HEK293 (cell line): ENCODE measurements at regions not wholly inside any gene's neighbourhood (a gene's known extent, or its start where the extent isn't known, plus 50 kb on each side); places are given as distances from the start of the nearest gene placed in this dataset.

Experiments
- TCF7L2 ChIP-seq: IDR thresholded peaks from 2 replicates; pipeline ENCODE4 v1.6.1; 2011; ENCODE audit warnings: low read depth, mild to moderate bottlenecking, inconsistent platforms, low read length, moderate library complexity, borderline replicate concordance
- ZNF266 ChIP-seq: fragments of 450-650 bp; formaldehyde crosslinking; IDR thresholded peaks from 2 replicates; pipeline ENCODE4 v1.5.1; 2016; ENCODE audit warnings: missing biosample characterization, missing genetic modification characterization, low read depth
- ZNF302 ChIP-seq: fragments of 450-650 bp; formaldehyde crosslinking; IDR thresholded peaks from 2 replicates; pipeline ENCODE4 v1.5.1; 2016; ENCODE audit warnings: missing biosample characterization, missing genetic modification characterization, low read depth
- ZNF311 ChIP-seq: fragments of 450-650 bp; formaldehyde crosslinking; IDR thresholded peaks from 2 replicates; pipeline ENCODE4 v1.5.1; 2017; ENCODE audit warnings: missing biosample characterization, missing genetic modification characterization, borderline replicate concordance
- ZNF416 ChIP-seq: fragments of 450-650 bp; formaldehyde crosslinking; IDR thresholded peaks from 2 replicates; pipeline ENCODE4 v1.5.1; 2016; ENCODE audit warnings: missing biosample characterization, missing genetic modification characterization
- ZNF549 ChIP-seq: fragments of 450-650 bp; IDR thresholded peaks from 2 replicates; pipeline ENCODE4 v1.5.1; 2018; ENCODE audit warnings: missing biosample characterization, missing genetic modification characterization, mild to moderate bottlenecking, inconsistent platforms, moderate library complexity
- ZNF558 ChIP-seq: fragments of 450-650 bp; formaldehyde crosslinking; IDR thresholded peaks from 2 replicates; pipeline ENCODE4 v1.5.1; 2016; ENCODE audit warnings: missing biosample characterization, missing genetic modification characterization
- ZNF785 ChIP-seq: fragments of 450-650 bp; formaldehyde crosslinking; IDR thresholded peaks from 2 replicates; pipeline ENCODE4 v1.5.1; 2016; ENCODE audit warnings: missing biosample characterization, missing genetic modification characterization
- TF ChIP-seq, protein P1 (sequence below): fragments of 450-650 bp; formaldehyde crosslinking; IDR thresholded peaks from 2 replicates; pipeline ENCODE4 v1.5.1; 2016; ENCODE audit warnings: missing biosample characterization, missing genetic modification characterization
- TF ChIP-seq, protein P2 (sequence below): fragments of 450-650 bp; formaldehyde crosslinking; IDR thresholded peaks from 2 replicates; pipeline ENCODE4 v1.5.1; 2016; ENCODE audit warnings: missing biosample characterization, missing genetic modification characterization

DNA sequence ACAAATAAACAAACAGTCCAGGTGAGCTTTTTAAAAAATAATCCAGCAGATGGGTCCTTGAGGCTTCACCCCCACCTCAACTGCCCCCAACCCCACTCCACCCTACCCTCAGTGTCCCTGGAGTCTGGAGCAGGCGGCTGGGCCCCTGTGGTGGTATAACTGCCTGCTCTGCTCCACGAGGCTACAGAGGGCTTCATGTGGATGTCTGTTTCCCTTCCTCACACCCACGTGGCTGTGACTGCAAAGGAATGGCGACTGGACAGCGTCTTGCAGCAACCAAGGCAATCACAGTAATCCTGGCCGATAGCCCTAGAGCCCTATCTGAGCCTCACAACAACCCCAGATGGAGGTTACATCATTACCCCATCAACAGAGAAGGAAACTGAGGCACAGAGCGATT, 76.5 kb downstream of the SLC2A10 start:
- TF ChIP-seq, protein P1, sequence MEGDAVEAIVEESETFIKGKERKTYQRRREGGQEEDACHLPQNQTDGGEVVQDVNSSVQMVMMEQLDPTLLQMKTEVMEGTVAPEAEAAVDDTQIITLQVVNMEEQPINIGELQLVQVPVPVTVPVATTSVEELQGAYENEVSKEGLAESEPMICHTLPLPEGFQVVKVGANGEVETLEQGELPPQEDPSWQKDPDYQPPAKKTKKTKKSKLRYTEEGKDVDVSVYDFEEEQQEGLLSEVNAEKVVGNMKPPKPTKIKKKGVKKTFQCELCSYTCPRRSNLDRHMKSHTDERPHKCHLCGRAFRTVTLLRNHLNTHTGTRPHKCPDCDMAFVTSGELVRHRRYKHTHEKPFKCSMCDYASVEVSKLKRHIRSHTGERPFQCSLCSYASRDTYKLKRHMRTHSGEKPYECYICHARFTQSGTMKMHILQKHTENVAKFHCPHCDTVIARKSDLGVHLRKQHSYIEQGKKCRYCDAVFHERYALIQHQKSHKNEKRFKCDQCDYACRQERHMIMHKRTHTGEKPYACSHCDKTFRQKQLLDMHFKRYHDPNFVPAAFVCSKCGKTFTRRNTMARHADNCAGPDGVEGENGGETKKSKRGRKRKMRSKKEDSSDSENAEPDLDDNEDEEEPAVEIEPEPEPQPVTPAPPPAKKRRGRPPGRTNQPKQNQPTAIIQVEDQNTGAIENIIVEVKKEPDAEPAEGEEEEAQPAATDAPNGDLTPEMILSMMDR (tag by site-specific recombination), result no peak
- TF ChIP-seq ZNF558 (tag by site-specific recombination) (no peak), TCF7L2 (no peak), ZNF302 (no peak), ZNF416 (no peak), ZNF785 (no peak), ZNF311 (tag by site-specific recombination) (no peak), ZNF549 (tag by site-specific recombination) (no peak), ZNF266 (no peak)
- TF ChIP-seq, protein P2, sequence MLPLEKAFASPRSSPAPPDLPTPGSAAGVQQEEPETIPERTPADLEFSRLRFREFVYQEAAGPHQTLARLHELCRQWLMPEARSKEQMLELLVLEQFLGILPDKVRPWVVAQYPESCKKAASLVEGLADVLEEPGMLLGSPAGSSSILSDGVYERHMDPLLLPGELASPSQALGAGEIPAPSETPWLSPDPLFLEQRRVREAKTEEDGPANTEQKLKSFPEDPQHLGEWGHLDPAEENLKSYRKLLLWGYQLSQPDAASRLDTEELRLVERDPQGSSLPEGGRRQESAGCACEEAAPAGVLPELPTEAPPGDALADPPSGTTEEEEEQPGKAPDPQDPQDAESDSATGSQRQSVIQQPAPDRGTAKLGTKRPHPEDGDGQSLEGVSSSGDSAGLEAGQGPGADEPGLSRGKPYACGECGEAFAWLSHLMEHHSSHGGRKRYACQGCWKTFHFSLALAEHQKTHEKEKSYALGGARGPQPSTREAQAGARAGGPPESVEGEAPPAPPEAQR (tag by site-specific recombination), result no peak
